Panc1 (cell line): ENCODE measurements at regions not wholly inside any gene's neighbourhood (a gene's known extent, or its start where the extent isn't known, plus 50 kb on each side); places are given as distances from the start of the nearest gene placed in this dataset.

ENCODE experiments used
- POLR2AphosphoS5 ChIP-seq: IDR thresholded peaks from 2 replicates; pipeline ENCODE4 v1.6.1; 2012; ENCODE audit warnings: mild to moderate bottlenecking, low read depth, low read length, moderate library complexity
- SIN3A ChIP-seq: IDR thresholded peaks from 2 replicates; pipeline ENCODE4 v1.6.1; 2012; ENCODE audit warnings: low read depth, mild to moderate bottlenecking, low read length, moderate library complexity, borderline replicate concordance; ENCODE audit not compliant: insufficient read depth
- TCF7L2 ChIP-seq: IDR thresholded peaks from 2 replicates; pipeline ENCODE4 v1.6.1; 2011; ENCODE audit warnings: mild to moderate bottlenecking, low read depth, low read length, inconsistent platforms
- TF ChIP-seq, protein P1 (sequence below): fragments of 450-650 bp; IDR thresholded peaks from 2 replicates; pipeline ENCODE4 v1.5.1; 2017; ENCODE audit warnings: mild to moderate bottlenecking
- TF ChIP-seq, protein P2 (sequence below), 2 experiments: IDR thresholded peaks; 2 replicates each; pipeline ENCODE4 v1.6.1; 2011 to 2012; ENCODE audit warnings: low read depth in 2 of 2, control low read depth in 1 of 2, low read length in 1 of 2, mild to moderate bottlenecking in 1 of 2, moderate library complexity in 1 of 2; ENCODE audit not compliant: insufficient read depth in 1 of 2

DNA sequence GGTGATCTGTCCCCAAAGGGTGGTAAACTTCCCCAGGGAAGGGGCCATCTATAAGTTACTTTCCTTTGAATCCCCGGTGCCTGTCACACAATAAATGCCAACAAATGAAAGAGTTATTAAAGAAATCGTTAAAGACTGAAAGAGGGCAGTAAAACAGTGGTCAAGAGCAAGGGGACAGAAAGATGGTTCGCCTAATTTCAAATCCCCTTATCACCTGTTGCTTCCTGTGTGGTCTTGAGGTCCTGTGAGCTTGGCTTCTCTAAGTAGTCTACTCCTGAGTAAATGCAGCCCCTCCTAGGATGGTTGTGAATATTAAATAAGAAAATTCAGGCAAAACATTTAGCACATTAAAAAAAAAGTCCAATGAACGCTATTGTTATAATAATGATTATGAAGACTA, 225.7 kb upstream of the ADAMTS9 start:
- TF ChIP-seq, protein P1, sequence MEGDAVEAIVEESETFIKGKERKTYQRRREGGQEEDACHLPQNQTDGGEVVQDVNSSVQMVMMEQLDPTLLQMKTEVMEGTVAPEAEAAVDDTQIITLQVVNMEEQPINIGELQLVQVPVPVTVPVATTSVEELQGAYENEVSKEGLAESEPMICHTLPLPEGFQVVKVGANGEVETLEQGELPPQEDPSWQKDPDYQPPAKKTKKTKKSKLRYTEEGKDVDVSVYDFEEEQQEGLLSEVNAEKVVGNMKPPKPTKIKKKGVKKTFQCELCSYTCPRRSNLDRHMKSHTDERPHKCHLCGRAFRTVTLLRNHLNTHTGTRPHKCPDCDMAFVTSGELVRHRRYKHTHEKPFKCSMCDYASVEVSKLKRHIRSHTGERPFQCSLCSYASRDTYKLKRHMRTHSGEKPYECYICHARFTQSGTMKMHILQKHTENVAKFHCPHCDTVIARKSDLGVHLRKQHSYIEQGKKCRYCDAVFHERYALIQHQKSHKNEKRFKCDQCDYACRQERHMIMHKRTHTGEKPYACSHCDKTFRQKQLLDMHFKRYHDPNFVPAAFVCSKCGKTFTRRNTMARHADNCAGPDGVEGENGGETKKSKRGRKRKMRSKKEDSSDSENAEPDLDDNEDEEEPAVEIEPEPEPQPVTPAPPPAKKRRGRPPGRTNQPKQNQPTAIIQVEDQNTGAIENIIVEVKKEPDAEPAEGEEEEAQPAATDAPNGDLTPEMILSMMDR = no peak
- no peak for TF ChIP-seq POLR2AphosphoS5
- TF ChIP-seq, protein P2, sequence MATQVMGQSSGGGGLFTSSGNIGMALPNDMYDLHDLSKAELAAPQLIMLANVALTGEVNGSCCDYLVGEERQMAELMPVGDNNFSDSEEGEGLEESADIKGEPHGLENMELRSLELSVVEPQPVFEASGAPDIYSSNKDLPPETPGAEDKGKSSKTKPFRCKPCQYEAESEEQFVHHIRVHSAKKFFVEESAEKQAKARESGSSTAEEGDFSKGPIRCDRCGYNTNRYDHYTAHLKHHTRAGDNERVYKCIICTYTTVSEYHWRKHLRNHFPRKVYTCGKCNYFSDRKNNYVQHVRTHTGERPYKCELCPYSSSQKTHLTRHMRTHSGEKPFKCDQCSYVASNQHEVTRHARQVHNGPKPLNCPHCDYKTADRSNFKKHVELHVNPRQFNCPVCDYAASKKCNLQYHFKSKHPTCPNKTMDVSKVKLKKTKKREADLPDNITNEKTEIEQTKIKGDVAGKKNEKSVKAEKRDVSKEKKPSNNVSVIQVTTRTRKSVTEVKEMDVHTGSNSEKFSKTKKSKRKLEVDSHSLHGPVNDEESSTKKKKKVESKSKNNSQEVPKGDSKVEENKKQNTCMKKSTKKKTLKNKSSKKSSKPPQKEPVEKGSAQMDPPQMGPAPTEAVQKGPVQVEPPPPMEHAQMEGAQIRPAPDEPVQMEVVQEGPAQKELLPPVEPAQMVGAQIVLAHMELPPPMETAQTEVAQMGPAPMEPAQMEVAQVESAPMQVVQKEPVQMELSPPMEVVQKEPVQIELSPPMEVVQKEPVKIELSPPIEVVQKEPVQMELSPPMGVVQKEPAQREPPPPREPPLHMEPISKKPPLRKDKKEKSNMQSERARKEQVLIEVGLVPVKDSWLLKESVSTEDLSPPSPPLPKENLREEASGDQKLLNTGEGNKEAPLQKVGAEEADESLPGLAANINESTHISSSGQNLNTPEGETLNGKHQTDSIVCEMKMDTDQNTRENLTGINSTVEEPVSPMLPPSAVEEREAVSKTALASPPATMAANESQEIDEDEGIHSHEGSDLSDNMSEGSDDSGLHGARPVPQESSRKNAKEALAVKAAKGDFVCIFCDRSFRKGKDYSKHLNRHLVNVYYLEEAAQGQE (IDR thresholded peaks at IDR 0.05; ENCODE audit: insufficient read depth in 1 of 2, low read depth in 2 of 2, low read length in 1 of 2) = no peak
- no peak for TF ChIP-seq TCF7L2
- TF ChIP-seq SIN3A = no peak
